OCI-LY1 (cell line): ENCODE measurements at regions not wholly inside any gene's neighbourhood (a gene's known extent, or its start where the extent isn't known, plus 50 kb on each side); places are given as distances from the start of the nearest gene placed in this dataset.

Experiments
- H2AFZ ChIP-seq: fragments of 200-600 bp; sonication (generic), shearing (Covaris generic); 2 replicates; pipeline ENCODE4 v1.6.0; 2014; ENCODE audit warnings: antibody characterized with exemption, mild to moderate bottlenecking, low read length
- H3F3A ChIP-seq: fragments of 200-600 bp; sonication (generic), shearing (Covaris generic); 2 replicates; pipeline ENCODE4 v1.6.0; 2014; ENCODE audit warnings: mild to moderate bottlenecking, antibody characterized with exemption, low read length, moderate library complexity; ENCODE audit not compliant: insufficient read depth
- H3K27ac ChIP-seq: fragments of 200-600 bp; sonication (generic); 2 replicates; pipeline ENCODE4 v1.5.1; 2014; ENCODE audit warnings: low read length, mixed run types, mild to moderate bottlenecking, low read depth; ENCODE audit not compliant: poor library complexity, severe bottlenecking
- H3K27me3 ChIP-seq: fragments of 200-600 bp; sonication (generic); 2 replicates; pipeline ENCODE4 v1.6.0; 2014; ENCODE audit warnings: antibody characterized with exemption, mild to moderate bottlenecking, low read length, moderate library complexity; ENCODE audit not compliant: insufficient read depth
- H3K36me3 ChIP-seq: fragments of 200-600 bp; sonication (generic); 2 replicates; pipeline ENCODE4 v1.6.1; 2014; ENCODE audit warnings: mild to moderate bottlenecking, antibody characterized with exemption, low read length, moderate library complexity, mixed read lengths; ENCODE audit not compliant: insufficient read depth
- H3K4me1 ChIP-seq: fragments of 200-600 bp; sonication (generic); 2 replicates; pipeline ENCODE4 v1.5.1; 2014; ENCODE audit warnings: mild to moderate bottlenecking, low read length, moderate library complexity; ENCODE audit not compliant: insufficient read depth, severe bottlenecking
- H3K4me2 ChIP-seq: fragments of 200-600 bp; sonication (generic), shearing (Covaris generic); 2 replicates; pipeline ENCODE4 v1.6.1; 2014; ENCODE audit warnings: low read length
- H3K4me3 ChIP-seq: fragments of 200-600 bp; sonication (generic); 2 replicates; pipeline ENCODE4 v1.5.1; 2014; ENCODE audit warnings: low read length, low read depth, mild to moderate bottlenecking, mixed read lengths; ENCODE audit not compliant: poor library complexity, severe bottlenecking
- H3K79me2 ChIP-seq: fragments of 200-600 bp; shearing (Covaris generic); 2 replicates; pipeline ENCODE4 v1.6.1; 2016; ENCODE audit warnings: mixed run types, low read length, mixed read lengths; ENCODE audit not compliant: insufficient read depth
- H3K9ac ChIP-seq: fragments of 200-600 bp; sonication (generic), shearing (Covaris generic); 2 replicates; pipeline ENCODE4 v1.6.1; 2014; ENCODE audit warnings: mild to moderate bottlenecking, low read length, mixed read lengths
- H3K9me2 ChIP-seq: fragments of 200-600 bp; sonication (generic), shearing (Covaris generic); 2 replicates; pipeline ENCODE4 v1.6.1; 2014; ENCODE audit warnings: low read depth, mild to moderate bottlenecking, low read length, mixed read lengths
- H3K9me3 ChIP-seq: fragments of 200-600 bp; shearing (Covaris generic); 2 replicates; pipeline ENCODE4 v1.6.1; 2014; ENCODE audit warnings: low read length, mixed read lengths
- H4K20me1 ChIP-seq: fragments of 200-600 bp; sonication (generic), shearing (Covaris generic); 2 replicates; pipeline ENCODE4 v1.6.0; 2016; ENCODE audit warnings: mild to moderate bottlenecking, low read length; ENCODE audit not compliant: insufficient read depth
- EZH2 ChIP-seq: fragments of 200-600 bp; sonication (generic), shearing (Covaris generic); IDR thresholded peaks from 2 replicates; pipeline ENCODE4 v1.8.0; 2017; ENCODE audit warnings: borderline replicate concordance, mixed run types, mild to moderate bottlenecking, antibody characterized with exemption, low read length, moderate library complexity, mixed read lengths
- TF ChIP-seq, protein P1 (sequence below): fragments of 200-600 bp; sonication (generic), shearing (Covaris generic); IDR thresholded peaks from 2 replicates; pipeline ENCODE4 v1.5.1; 2017; ENCODE audit warnings: mild to moderate bottlenecking, antibody characterized with exemption, low read length, moderate library complexity, mixed read lengths

GRCh38 chr10:131420867-131421266, 109.3 kb upstream of the TCERG1L start:
- Histone ChIP-seq H2AFZ (no peak overlapping the region), H3K79me2 (no peaks in the 10 kb centered on the region), H4K20me1 (no peaks in the 10 kb centered on the region), H3K4me2 (no peak overlapping the region), H3K4me1 (no peaks in the 10 kb centered on the region), H3K9me2 (no peaks in the 10 kb centered on the region), H3K36me3 (no peaks in the 10 kb centered on the region), H3K9ac (no peak overlapping the region), H3F3A (no peaks in the 10 kb centered on the region), H3K4me3 (no peak overlapping the region), H3K9me3 (no peaks in the 10 kb centered on the region), H3K27ac (no peak overlapping the region), H3K27me3 (no peaks in the 10 kb centered on the region)
- TF ChIP-seq, protein P1, sequence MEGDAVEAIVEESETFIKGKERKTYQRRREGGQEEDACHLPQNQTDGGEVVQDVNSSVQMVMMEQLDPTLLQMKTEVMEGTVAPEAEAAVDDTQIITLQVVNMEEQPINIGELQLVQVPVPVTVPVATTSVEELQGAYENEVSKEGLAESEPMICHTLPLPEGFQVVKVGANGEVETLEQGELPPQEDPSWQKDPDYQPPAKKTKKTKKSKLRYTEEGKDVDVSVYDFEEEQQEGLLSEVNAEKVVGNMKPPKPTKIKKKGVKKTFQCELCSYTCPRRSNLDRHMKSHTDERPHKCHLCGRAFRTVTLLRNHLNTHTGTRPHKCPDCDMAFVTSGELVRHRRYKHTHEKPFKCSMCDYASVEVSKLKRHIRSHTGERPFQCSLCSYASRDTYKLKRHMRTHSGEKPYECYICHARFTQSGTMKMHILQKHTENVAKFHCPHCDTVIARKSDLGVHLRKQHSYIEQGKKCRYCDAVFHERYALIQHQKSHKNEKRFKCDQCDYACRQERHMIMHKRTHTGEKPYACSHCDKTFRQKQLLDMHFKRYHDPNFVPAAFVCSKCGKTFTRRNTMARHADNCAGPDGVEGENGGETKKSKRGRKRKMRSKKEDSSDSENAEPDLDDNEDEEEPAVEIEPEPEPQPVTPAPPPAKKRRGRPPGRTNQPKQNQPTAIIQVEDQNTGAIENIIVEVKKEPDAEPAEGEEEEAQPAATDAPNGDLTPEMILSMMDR, result no peak
- TF ChIP-seq EZH2, result no peak

GRCh38 chr10:131421381-131421780, 109.9 kb upstream of the TCERG1L start:
- Histone ChIP-seq H3K79me2 (no peaks in the 10 kb centered on the region), H3K9me2 (no peaks in the 10 kb centered on the region), H3K4me1 (no peaks in the 10 kb centered on the region), H2AFZ (no peak overlapping the region), H3K9ac (no peak overlapping the region), H3K36me3 (no peaks in the 10 kb centered on the region), H4K20me1 (no peaks in the 10 kb centered on the region), H3K4me3 (no peak overlapping the region), H3F3A (no peaks in the 10 kb centered on the region), H3K4me2 (no peak overlapping the region), H3K9me3 (no peaks in the 10 kb centered on the region), H3K27ac (no peak overlapping the region), H3K27me3 (no peaks in the 10 kb centered on the region)
- TF ChIP-seq, protein P1, result no peak

DNA sequence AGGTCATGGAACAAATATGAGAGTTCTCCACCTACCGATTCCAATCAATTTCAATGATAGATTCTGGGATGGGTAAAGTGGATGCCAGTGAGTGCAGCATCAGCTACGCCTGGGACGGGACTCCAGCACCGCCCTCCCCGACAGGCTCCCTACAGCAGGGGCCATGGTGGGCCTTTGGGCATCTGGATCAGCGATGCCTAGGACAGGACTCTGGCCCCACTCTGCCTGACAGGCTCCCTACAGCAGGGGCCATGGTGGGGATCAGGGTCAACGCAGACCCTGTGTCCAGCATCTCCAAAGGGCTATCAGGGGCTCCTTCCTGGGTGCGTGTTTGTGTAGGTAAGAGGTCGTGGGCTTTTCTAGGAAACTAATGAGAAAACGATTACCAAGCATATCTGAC, 111.2 kb upstream of the TCERG1L start:
- H2AFZ ChIP-seq, result no peak overlapping the region
- no peaks in the 10 kb centered on the region for H3K36me3 ChIP-seq
- no peaks in the 10 kb centered on the region for H3K9me2 ChIP-seq
- H3K4me1 ChIP-seq, result no peaks in the 10 kb centered on the region
- no peaks in the 10 kb centered on the region for H3F3A ChIP-seq
- H3K27ac ChIP-seq, result no peak overlapping the region
- H3K4me3 ChIP-seq, result no peak overlapping the region
- H3K27me3 ChIP-seq, result no peaks in the 10 kb centered on the region
- H3K9ac ChIP-seq, result no peak overlapping the region
- no peak for TF ChIP-seq EZH2
- TF ChIP-seq, protein P1, result no peak
- H4K20me1 ChIP-seq, result no peaks in the 10 kb centered on the region
- H3K9me3 ChIP-seq, result no peaks in the 10 kb centered on the region
- H3K4me2 ChIP-seq, result no peak overlapping the region
- no peaks in the 10 kb centered on the region for H3K79me2 ChIP-seq
